BLaER1 treated with 17β-estradiol and CSF1 and Interleukin-3, amounts not matched to agents 10 nM and 100 nM (cell line): ENCODE measurements at regions not wholly inside any gene's neighbourhood (a gene's known extent, or its start where the extent isn't known, plus 50 kb on each side); places are given as distances from the start of the nearest gene placed in this dataset.
"Not testable (repeated sequence)": the region's sequence is repeated elsewhere in the genome, so short reads cannot be mapped to it uniquely, and the experiment has no call there.

Experiments used
- H3K27ac ChIP-seq, 11 experiments: shearing (Covaris generic); formaldehyde crosslinking; 2 replicates each; pipeline ENCODE4 v1.8.1; 2022
- H3K27me3 ChIP-seq, 11 experiments: shearing (Covaris generic); formaldehyde crosslinking; 2 replicates each; pipeline ENCODE4 v1.8.1; 2022
- H3K36me3 ChIP-seq, 11 experiments: shearing (Covaris generic); formaldehyde crosslinking; 2 replicates each; pipeline ENCODE4 v1.8.1; 2022
- H3K4me1 ChIP-seq, 10 experiments: shearing (Covaris generic); formaldehyde crosslinking; 2 replicates each; pipeline ENCODE4 v1.8.1; 2022
- H3K4me2 ChIP-seq, 11 experiments: shearing (Covaris generic); formaldehyde crosslinking; 2 replicates each; pipeline ENCODE4 v1.8.1; 2022
- H3K4me3 ChIP-seq, 10 experiments: shearing (Covaris generic); formaldehyde crosslinking; 2 replicates each; pipeline ENCODE4 v1.8.1; 2022
- H3K9ac ChIP-seq, 11 experiments: shearing (Covaris generic); formaldehyde crosslinking; 2 replicates each; pipeline ENCODE4 v1.8.1; 2022
- H3K9me3 ChIP-seq, 11 experiments: shearing (Covaris generic); formaldehyde crosslinking; replicated peaks in 1 of 11; 2 replicates each; pipeline ENCODE4 v1.8.1; 2022
- H4K20me1 ChIP-seq, 11 experiments: shearing (Covaris generic); formaldehyde crosslinking; 2 replicates each; pipeline ENCODE4 v1.8.1; 2022
- Cebpa-rat ChIP-seq, 11 experiments: shearing (Covaris generic); IDR thresholded peaks; 2 replicates each; pipeline ENCODE4 v1.8.1; 2022

- Histone ChIP-seq H4K20me1 (no peaks in the 10 kb centered on the region), H3K27ac (no peak overlapping the region), H3K4me1 (peaks cover 9 to 15% (median 13%) of the 10 kb centered on the region in 10 experiments; a peak in 19 of 20 replicates), H3K36me3 (no peaks in the 10 kb centered on the region), H3K4me2 (no peak overlapping the region), H3K9ac (no peak overlapping the region), H3K4me3 (no peak overlapping the region), H3K9me3 (no peaks in the 10 kb centered on the region), H3K27me3 (no peaks in the 10 kb centered on the region)
- TF ChIP-seq Cebpa-rat (IDR thresholded peaks at IDR 0.05): no peak
These were observed 2387.6 kb downstream of the PCDH7 start for GRCh38 chr4:33107814-33108213.

DNA sequence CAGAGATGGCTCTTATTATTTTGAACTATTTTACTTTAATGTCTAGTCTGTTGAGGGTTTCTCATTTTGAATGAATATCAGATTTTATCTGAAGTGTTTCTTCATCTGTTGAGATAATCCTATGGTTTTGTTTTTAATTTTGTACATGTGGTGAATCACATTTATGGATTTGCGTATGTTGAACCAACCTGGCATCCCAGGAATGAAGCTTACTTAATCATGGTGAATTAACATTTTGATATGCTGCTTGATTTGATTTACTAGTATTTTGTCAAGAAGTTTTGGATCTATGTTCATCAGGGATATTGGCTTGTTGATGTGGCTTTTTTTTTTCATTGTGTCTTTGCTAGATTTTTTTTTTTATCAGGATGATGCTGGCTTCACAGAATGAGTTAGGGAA is 2390.9 kb downstream of the PCDH7 start:
- no peak overlapping the region for H3K4me3 ChIP-seq

DNA sequence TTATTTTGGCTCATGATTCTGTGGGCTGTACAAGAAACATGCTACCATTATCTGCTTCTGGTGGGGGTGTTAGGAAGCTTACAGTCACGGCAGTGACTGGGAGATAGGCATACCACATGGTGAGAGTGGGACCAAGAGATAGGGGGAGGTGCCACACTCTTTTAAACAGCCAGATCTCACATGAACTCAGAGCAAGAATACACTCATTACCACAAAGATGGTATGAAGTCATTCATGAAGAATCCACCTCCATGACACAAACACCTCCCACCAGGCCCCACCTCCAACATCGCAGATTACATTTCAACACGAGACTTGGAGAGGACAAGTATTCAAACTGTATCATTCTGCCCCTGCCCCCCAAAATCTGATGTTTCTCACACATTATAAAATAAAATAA is 2396.7 kb downstream of the PCDH7 start:
- Histone ChIP-seq H3K4me2 (no peak overlapping the region), H3K9me3 (peaks cover 0 to 16% (median 12%) of the 10 kb centered on the region in 11 experiments; a peak in 14 of 22 replicates), H3K36me3 (no peaks in the 10 kb centered on the region), H3K27ac (no peak overlapping the region), H4K20me1 (no peaks in the 10 kb centered on the region), H3K4me3 (no peak overlapping the region), H3K27me3 (no peaks in the 10 kb centered on the region), H3K9ac (no peak overlapping the region), H3K4me1 (no peaks in the 10 kb centered on the region)
- no peak for TF ChIP-seq Cebpa-rat (IDR thresholded peaks at IDR 0.05)

More for the DNA sequence above, 2390.9 kb downstream of the PCDH7 start:
- no peaks in the 10 kb centered on the region for H3K9me3 ChIP-seq
- H3K27me3 ChIP-seq: no peaks in the 10 kb centered on the region
- H3K27ac ChIP-seq: no peak overlapping the region
- TF ChIP-seq Cebpa-rat (IDR thresholded peaks at IDR 0.05): no peak
- no peak overlapping the region for H3K4me2 ChIP-seq
- H3K4me1 ChIP-seq: no peaks in the 10 kb centered on the region
- H3K9ac ChIP-seq: no peak overlapping the region
- no peaks in the 10 kb centered on the region for H4K20me1 ChIP-seq
- H3K36me3 ChIP-seq: no peaks in the 10 kb centered on the region

- Histone ChIP-seq H3K9me3 (no peaks in the 10 kb centered on the region), H3K9ac (no peak overlapping the region), H4K20me1 (no peaks in the 10 kb centered on the region), H3K4me1 (no peaks in the 10 kb centered on the region), H3K36me3 (no peaks in the 10 kb centered on the region), H3K27me3 (no peaks in the 10 kb centered on the region), H3K4me3 (no peak overlapping the region), H3K4me2 (no peak overlapping the region), H3K27ac (no peak overlapping the region)
- TF ChIP-seq Cebpa-rat (IDR thresholded peaks at IDR 0.05): no peak
These were observed 2405.8 kb downstream of the PCDH7 start for GRCh38 chr4:33126002-33126401.

DNA sequence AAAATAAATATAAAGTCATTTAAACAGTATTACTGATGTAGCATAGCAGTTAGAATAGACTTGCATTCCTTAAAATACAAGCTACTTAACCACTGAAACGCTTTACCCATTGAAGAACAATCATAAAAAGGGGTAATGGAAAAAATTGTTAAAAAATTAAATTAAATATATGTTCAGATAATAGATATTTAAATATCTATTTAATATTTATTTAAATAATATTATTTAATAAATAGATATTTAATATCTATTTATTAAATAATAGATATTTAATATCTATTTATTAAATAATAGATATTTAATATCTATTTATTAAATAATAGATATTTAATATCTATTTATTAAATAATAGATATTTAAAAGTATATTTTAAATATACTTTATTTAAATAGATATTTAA is 2410.5 kb downstream of the PCDH7 start:
- not testable (repeated sequence) for H3K36me3 ChIP-seq, H3K4me2 ChIP-seq, H3K9ac ChIP-seq, H3K27me3 ChIP-seq, H3K4me3 ChIP-seq, H3K9me3 ChIP-seq, H4K20me1 ChIP-seq, H3K27ac ChIP-seq, H3K4me1 ChIP-seq

DNA sequence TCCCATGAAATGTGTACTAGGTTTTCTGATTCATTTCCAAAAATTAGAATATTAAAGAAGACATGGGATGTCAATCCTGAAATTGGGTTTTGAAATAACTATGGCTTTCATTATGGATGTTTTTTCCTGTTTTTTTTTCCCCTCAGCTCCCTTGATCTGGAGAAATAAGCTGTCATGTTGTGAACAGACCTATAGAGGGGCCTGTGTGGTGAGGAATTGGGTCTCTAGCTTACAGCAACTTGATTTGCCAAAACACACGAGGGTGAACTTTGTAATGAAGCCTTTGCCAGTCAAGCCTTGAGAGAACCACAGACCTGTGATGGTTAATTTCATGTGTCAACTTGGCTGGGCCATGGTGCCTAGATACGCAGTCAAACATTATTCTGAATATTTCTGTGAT is 2413.6 kb downstream of the PCDH7 start:
- no peaks in the 10 kb centered on the region for H3K4me1 ChIP-seq
- no peak overlapping the region for H3K9ac ChIP-seq
- H3K4me2 ChIP-seq: no peak overlapping the region

GRCh38 chr4:33134366-33134765 is 2414.2 kb downstream of the PCDH7 start:
- H3K27me3 ChIP-seq: no peaks in the 10 kb centered on the region
- no peak overlapping the region for H3K4me2 ChIP-seq
- H3K4me3 ChIP-seq: no peak overlapping the region
- no peaks in the 10 kb centered on the region for H3K4me1 ChIP-seq
- H3K36me3 ChIP-seq: no peaks in the 10 kb centered on the region
- TF ChIP-seq Cebpa-rat (IDR thresholded peaks at IDR 0.05): no peak
- H3K9ac ChIP-seq: no peak overlapping the region
- H3K9me3 ChIP-seq: peaks cover 0 to 4% (median 0%) of the 10 kb centered on the region in 11 experiments; a peak in 1 of 22 replicates
- no peaks in the 10 kb centered on the region for H4K20me1 ChIP-seq
- no peak overlapping the region for H3K27ac ChIP-seq

More for the DNA sequence above, 2413.6 kb downstream of the PCDH7 start:
- no peaks in the 10 kb centered on the region for H3K27me3 ChIP-seq
- no peaks in the 10 kb centered on the region for H4K20me1 ChIP-seq
- TF ChIP-seq Cebpa-rat (IDR thresholded peaks at IDR 0.05): no peak
- H3K4me3 ChIP-seq: no peak overlapping the region
- H3K36me3 ChIP-seq: no peaks in the 10 kb centered on the region
- H3K27ac ChIP-seq: no peak overlapping the region
- H3K9me3 ChIP-seq: peaks cover 0 to 4% (median 0%) of the 10 kb centered on the region in 11 experiments; a peak in 1 of 22 replicates

- no peaks in the 10 kb centered on the region for H4K20me1 ChIP-seq
- H3K4me2 ChIP-seq: no peak overlapping the region
- no peak for TF ChIP-seq Cebpa-rat (IDR thresholded peaks at IDR 0.05)
- H3K4me1 ChIP-seq: no peaks in the 10 kb centered on the region
- H3K9me3 ChIP-seq: no peaks in the 10 kb centered on the region
- H3K9ac ChIP-seq: no peak overlapping the region
- no peak overlapping the region for H3K4me3 ChIP-seq
- H3K27me3 ChIP-seq: no peaks in the 10 kb centered on the region
- no peaks in the 10 kb centered on the region for H3K36me3 ChIP-seq
- no peak overlapping the region for H3K27ac ChIP-seq
These were observed 2429.7 kb downstream of the PCDH7 start for GRCh38 chr4:33149658-33150524.

DNA sequence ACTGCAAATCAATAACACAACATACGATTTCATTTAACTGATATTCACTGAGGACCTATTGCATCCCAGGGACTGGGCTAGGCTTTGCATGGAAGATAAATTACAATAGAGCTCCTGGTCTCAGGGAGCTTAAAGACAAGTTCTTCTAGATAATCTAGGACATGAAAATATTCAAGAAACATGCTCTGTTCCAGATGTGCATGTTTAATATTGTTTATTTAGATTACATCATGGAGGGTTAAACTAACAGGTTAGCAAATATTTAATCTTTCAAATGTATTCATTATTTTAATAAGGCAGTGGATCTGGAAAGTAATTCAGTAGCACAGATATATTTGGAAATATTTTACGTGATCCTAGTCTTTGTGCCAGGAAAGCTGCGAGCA is 2430.3 kb downstream of the PCDH7 start:
- no peak overlapping the region for H3K4me3 ChIP-seq
- no peaks in the 10 kb centered on the region for H3K9me3 ChIP-seq
- H3K9ac ChIP-seq: no peak overlapping the region
- no peak overlapping the region for H3K4me2 ChIP-seq
- H4K20me1 ChIP-seq: no peaks in the 10 kb centered on the region
- H3K27me3 ChIP-seq: no peaks in the 10 kb centered on the region
- no peaks in the 10 kb centered on the region for H3K4me1 ChIP-seq
- no peak for TF ChIP-seq Cebpa-rat (IDR thresholded peaks at IDR 0.05)
- no peak overlapping the region for H3K27ac ChIP-seq
- H3K36me3 ChIP-seq: no peaks in the 10 kb centered on the region

- TF ChIP-seq Cebpa-rat (IDR thresholded peaks at IDR 0.05): no peak
- no peaks in the 10 kb centered on the region for H4K20me1 ChIP-seq
- H3K4me2 ChIP-seq: no peak overlapping the region
- H3K27ac ChIP-seq: no peak overlapping the region
- H3K9me3 ChIP-seq: peaks cover 0 to 5% (median 0%) of the 10 kb centered on the region in 11 experiments; a peak in 5 of 22 replicates
- peaks cover 0 to 5% (median 0%) of the 10 kb centered on the region in 10 experiments; a peak in 1 of 20 replicates for H3K4me1 ChIP-seq
- H3K36me3 ChIP-seq: no peaks in the 10 kb centered on the region
- no peaks in the 10 kb centered on the region for H3K27me3 ChIP-seq
- no peak overlapping the region for H3K9ac ChIP-seq
- no peak overlapping the region for H3K4me3 ChIP-seq
These were observed 2440.0 kb downstream of the PCDH7 start for GRCh38 chr4:33160126-33160525.
